GM19324 (cell line): ENCODE measurements at regions not wholly inside any gene's neighbourhood (a gene's known extent, or its start where the extent isn't known, plus 50 kb on each side); places are given as distances from the start of the nearest gene placed in this dataset.
A peak's percentile ranks its signal among the peaks of the same experiment; 100 is the strongest.
"Not testable (repeated sequence)": the region's sequence is repeated elsewhere in the genome, so short reads cannot be mapped to it uniquely, and the experiment has no call there.

ENCODE experiments used
- ATAC-seq: cut with Tn5 transposase; IDR thresholded peaks from one replicate; pipeline ENCODE4 v1.9.1; 2021; ENCODE audit warnings: mild to moderate bottlenecking, moderate library complexity; ENCODE audit not compliant: unreplicated experiment, low FRiP score

GRCh38 chr2:75328156-75328555, 128.8 kb upstream of the TACR1 start:
- no peak for ATAC-seq

- no peak for ATAC-seq
Measured at GRCh38 chr2:75327334-75327733, 128.0 kb upstream of the TACR1 start.

GRCh38 chr2:75326645-75327044, 127.3 kb upstream of the TACR1 start:
- ATAC-seq: no peak

GRCh38 chr2:75325594-75325993, 126.3 kb upstream of the TACR1 start:
- no peak for ATAC-seq

GRCh38 chr2:75324861-75325284, 125.6 kb upstream of the TACR1 start:
- ATAC-seq: no peak

GRCh38 chr2:75324141-75324540, 124.8 kb upstream of the TACR1 start:
- ATAC-seq: no peak

- no peak for ATAC-seq
Measured at GRCh38 chr2:75321599-75321922, 122.2 kb upstream of the TACR1 start.

- no peak for ATAC-seq
Measured at GRCh38 chr2:75320898-75321598, 121.7 kb upstream of the TACR1 start.

GRCh38 chr2:75319951-75320350, 120.6 kb upstream of the TACR1 start:
- ATAC-seq: no peak

- no peak for ATAC-seq
Measured at GRCh38 chr2:75317802-75318201, 118.5 kb upstream of the TACR1 start.

GRCh38 chr2:75317316-75317715, 118.0 kb upstream of the TACR1 start:
- no peak for ATAC-seq

GRCh38 chr2:75315436-75315835, 116.1 kb upstream of the TACR1 start:
- ATAC-seq: no peak

GRCh38 chr2:75311993-75312392, 112.7 kb upstream of the TACR1 start:
- peak; percentile 100 for ATAC-seq

GRCh38 chr2:75311521-75311920, 112.2 kb upstream of the TACR1 start:
- ATAC-seq: no peak

- no peak for ATAC-seq
Measured at GRCh38 chr2:75310876-75311275, 111.6 kb upstream of the TACR1 start.

GRCh38 chr2:75309596-75310463, 110.5 kb upstream of the TACR1 start:
- ATAC-seq: no peak

GRCh38 chr2:75303227-75303626, 103.9 kb upstream of the TACR1 start:
- no peak for ATAC-seq

- ATAC-seq: no peak
Measured at GRCh38 chr2:75294362-75294761, 95.0 kb upstream of the TACR1 start.

- ATAC-seq: no peak
Measured at GRCh38 chr2:75292826-75293225, 93.5 kb upstream of the TACR1 start.

- no peak for ATAC-seq
Measured at GRCh38 chr2:75290600-75291150, 91.4 kb upstream of the TACR1 start.

GRCh38 chr2:75289771-75290170, 90.5 kb upstream of the TACR1 start:
- ATAC-seq: no peak

GRCh38 chr2:75289178-75289577, 89.9 kb upstream of the TACR1 start:
- ATAC-seq: not testable (repeated sequence)
